T-helper 22 cell (primary cell): ENCODE measurements at regions not wholly inside any gene's neighbourhood (a gene's known extent, or its start where the extent isn't known, plus 50 kb on each side); places are given as distances from the start of the nearest gene placed in this dataset.

ENCODE experiments used
- DNase-seq: peaks from one replicate; pipeline ENCODE4 v3.0.0-alpha.2; 2020; ENCODE audit warnings: low read depth

- DNase-seq = no peak
Measured at GRCh38 chr19:29397748-29398147, 128.0 kb upstream of the VSTM2B start.

GRCh38 chr19:29399804-29400203 is 126.0 kb upstream of the VSTM2B start:
- no peak for DNase-seq

- no peak for DNase-seq
Measured at GRCh38 chr19:29400917-29401711, 124.7 kb upstream of the VSTM2B start.

DNA sequence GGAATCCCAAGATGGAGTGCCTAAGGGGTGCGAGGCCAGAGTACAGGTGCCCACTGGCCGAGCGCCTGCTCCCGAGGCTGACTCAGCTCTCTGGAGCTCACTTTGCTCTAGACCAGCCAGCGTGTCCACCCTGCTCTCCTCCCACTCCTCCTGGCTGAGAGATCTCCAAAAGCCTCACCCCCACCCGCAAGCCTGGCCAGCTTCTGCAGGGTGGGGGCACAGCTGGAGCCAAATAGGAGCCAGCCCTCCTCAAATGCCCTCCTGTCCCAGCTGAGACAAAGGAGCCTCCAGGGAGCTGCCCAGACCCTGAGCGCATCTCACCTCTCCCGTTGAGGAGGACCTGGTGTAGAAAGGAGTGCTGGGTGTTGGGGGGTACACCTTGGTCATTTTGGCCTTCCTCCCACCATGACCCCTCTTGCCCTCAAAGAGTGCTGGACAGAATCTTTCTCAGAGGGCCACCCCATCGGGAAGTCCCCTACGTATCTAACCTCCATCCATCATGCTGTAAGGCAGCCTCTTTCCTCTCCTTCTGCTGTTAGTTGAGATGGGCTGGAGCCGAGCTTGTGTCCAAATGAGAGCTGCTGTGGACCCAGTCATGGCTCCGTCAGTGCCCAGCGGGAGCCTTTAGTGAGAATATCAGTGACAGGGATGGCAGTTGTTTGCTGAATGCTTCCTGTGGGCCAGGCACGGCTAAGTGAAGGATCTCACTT is 123.9 kb upstream of the VSTM2B start:
- DNase-seq = no peak

- no peak for DNase-seq
Measured at GRCh38 chr19:29402563-29402962, 123.2 kb upstream of the VSTM2B start.

DNA sequence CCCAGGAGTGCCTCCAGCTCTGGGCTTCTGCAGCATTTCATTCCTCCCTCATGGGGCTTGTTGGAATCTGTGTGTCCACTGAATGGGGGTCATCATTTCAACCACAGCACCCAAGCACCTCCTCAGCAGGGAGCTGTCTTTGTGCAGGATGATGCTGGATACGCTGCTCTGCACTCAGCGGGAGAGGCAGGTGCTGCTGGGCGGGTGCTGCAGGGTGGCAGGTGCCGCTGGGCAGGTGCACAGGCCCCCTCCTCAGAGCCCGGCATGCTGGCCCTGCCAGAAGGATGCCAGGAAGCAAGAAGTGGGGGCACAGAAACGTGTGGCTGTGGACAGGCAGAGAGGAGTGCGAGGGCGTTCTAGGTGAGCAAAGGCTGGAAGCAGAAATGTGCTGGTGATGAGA is 121.8 kb upstream of the VSTM2B start:
- no peak for DNase-seq

- DNase-seq = no peak
Measured at GRCh38 chr19:29404951-29405727, 120.7 kb upstream of the VSTM2B start.

GRCh38 chr19:29405728-29405995 is 120.1 kb upstream of the VSTM2B start:
- DNase-seq = no peak

DNA sequence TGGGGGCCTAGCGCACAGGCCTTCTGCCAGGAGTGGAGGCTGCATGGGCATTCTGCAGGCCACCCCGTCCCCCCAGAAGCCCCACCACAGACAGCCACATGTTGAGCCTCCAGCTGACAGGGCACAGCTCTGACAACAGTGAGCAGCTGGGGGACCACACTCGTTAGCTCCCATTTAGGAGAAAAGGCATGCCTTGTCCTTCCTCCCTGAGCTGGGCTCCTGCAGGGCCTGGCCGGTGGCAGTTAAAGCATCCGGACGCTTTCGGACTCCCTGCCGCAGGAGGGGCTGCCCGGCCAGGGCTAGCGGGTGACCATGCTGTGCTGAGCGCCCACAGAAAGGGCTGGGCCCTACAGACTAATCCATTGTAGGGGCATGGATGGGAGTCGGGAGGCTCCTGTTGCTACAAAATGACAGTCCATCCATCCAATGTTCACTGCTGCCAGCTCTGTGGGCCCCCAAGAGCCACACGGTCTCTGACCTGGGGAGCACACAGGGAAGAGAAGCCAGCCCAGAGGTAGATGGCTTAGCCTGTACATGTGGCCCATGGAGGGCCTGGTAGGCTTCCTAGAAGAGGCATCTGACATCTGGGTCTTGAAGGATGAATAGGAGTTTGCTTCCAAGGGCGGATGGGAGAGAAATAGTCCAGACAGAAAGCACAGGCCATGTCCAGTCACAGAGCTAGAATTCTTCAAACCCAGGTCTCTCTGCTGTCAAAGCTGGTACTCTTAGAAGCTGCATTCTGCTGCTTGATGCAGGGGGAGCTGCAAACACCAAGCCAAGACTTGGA is 116.5 kb upstream of the VSTM2B start:
- DNase-seq = no peak

- DNase-seq = no peak
Measured at GRCh38 chr19:29410601-29411000, 115.2 kb upstream of the VSTM2B start.

DNA sequence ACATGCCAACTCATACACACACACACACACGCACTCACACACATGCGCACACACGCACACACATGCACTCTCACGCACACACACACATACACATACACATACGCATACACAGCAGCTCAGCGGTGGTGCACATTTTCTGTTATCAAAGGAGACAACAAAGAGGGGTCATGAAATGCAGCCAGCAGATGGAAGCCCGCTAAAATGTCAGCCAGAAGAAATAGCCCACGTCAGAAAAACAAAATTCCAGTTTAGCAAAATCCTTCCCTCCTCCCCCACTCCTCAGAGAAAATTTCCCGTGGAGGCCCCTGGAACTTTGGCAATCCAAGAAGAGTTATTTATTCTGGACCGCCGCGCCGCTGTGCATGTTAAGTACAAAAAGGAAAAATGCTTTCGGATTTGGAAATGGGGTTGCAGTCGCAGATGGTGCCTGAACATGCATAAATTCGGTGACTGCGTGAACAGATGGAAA is 114.6 kb upstream of the VSTM2B start:
- DNase-seq = no peak

DNA sequence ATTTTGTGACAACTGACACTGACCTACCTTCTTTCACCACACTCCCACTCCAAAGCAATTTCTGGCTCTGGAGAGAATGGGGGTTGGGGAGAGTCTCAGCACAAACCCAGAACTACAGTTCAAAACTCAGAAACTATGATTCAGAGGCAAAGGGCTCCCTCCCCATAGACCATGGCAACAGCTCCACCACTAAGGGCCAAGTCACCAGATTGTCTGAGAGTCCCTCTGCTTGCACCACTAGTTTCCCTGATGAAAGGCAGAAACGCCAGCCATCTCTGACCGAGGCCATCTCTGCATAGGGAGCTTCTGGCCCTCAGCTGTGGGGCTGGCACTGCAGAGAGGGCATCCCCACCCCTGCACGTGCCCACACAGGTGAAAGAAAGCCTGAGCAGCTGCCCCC is 112.4 kb upstream of the VSTM2B start:
- DNase-seq = no peak

DNA sequence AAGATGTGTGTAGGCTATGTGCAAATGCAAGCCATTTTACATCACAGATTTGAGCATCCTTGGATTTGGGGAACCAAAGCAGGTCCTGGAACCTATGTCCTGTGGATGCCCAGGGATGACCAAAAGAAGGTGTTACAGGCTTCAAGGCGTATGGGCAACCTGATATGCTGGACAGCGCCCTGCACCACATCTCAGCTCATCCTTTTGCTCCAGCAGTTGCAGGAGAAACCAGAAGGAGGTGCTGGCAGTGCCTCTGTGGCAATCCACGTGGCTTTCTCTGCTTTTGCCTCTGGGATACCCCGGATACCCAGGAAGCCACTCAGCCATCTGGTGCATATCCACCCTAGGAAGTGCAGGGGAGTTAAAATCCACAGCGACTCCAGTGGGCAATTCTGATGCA is 110.3 kb upstream of the VSTM2B start:
- DNase-seq = no peak

GRCh38 chr19:29417048-29417447 is 108.7 kb upstream of the VSTM2B start:
- DNase-seq = no peak

DNA sequence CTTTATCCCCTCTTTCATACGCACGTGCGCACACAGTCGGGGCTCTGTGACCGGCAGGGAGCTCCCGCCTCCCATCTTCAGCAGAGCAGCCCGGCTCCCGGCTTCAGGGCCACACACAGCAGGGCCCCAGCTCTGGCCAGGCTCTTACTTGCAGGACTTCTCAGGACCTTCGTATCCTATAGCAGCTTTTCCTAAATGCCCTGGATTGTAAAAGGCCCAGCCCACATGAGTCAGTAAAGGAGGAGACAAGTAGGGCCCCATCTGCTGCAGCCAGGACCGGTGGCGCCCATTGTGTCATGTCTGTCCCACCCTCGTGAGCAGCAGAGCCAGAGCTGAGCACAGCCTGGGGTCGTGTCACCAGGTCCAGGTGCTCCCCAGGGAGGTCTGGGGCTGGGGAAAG is 107.6 kb upstream of the VSTM2B start:
- DNase-seq = no peak

DNA sequence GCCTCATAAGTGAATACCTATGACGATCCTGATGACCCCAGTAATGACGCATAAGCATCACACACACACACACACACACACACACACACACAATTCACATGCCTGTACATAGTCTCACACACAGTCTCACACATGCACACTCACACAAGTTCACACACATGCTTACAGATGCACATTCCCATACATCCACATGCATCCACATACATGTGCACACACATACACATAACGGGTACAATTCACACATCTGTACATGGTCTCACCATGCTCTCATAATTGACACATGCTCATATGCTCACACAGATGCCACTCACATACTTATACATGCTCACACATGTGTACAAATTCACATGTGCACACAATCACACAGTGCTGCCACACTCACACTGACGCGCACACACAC is 105.7 kb upstream of the VSTM2B start:
- DNase-seq = no peak

- no peak for DNase-seq
Measured at GRCh38 chr19:29420482-29421195, 105.2 kb upstream of the VSTM2B start.

- no peak for DNase-seq
Measured at GRCh38 chr19:29421196-29421545, 104.6 kb upstream of the VSTM2B start.

DNA sequence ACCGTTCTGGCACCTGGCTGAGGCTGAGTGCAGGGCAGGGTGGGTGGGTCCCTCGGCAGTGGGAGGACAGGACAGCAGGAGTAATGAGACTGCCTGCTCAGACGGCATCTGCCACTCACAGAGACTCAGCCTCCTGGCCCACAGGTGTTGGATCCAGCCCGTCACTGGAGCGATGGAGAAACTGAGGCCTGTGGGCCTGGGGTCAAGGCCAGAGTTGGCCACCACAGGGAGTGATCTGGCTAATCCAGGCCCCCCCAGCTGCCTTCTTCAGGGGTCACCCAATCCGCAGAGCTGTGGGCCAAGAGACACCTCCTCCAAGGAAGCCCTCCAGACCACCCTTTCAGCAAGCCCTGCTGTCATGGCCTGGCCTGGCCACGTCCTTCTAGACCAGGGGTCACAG is 103.7 kb upstream of the VSTM2B start:
- DNase-seq = no peak

- no peak for DNase-seq
Measured at GRCh38 chr19:29422486-29423085, 103.2 kb upstream of the VSTM2B start.

- DNase-seq = no peak
Measured at GRCh38 chr19:29428071-29428470, 97.7 kb upstream of the VSTM2B start.
